ACC112 (cell line): ENCODE measurements at regions not wholly inside any gene's neighbourhood (a gene's known extent, or its start where the extent isn't known, plus 50 kb on each side); places are given as distances from the start of the nearest gene placed in this dataset.

Source experiments
- H2AFZ ChIP-seq: fragments of 200-600 bp; sonication (generic); one replicate; pipeline ENCODE4 v1.6.0; 2017; ENCODE audit warnings: antibody characterized with exemption, low read length; ENCODE audit not compliant: unreplicated experiment
- H3K27ac ChIP-seq: fragments of 200-600 bp; sonication (generic); 2 replicates; pipeline ENCODE4 v1.5.1; 2014; ENCODE audit warnings: low read depth, mild to moderate bottlenecking, antibody characterized with exemption, low read length, moderate library complexity
- H3K27me3 ChIP-seq: fragments of 200-600 bp; sonication (generic); 2 replicates; pipeline ENCODE4 v1.6.1; 2014; ENCODE audit warnings: mild to moderate bottlenecking, antibody characterized with exemption, low read length, moderate library complexity, mixed read lengths; ENCODE audit not compliant: insufficient read depth
- H3K36me3 ChIP-seq: fragments of 200-600 bp; sonication (generic); 2 replicates; pipeline ENCODE4 v1.6.1; 2016; ENCODE audit warnings: mild to moderate bottlenecking, antibody characterized with exemption, low read length, moderate library complexity, mixed read lengths; ENCODE audit not compliant: insufficient read depth
- H3K4me1 ChIP-seq: fragments of 200-600 bp; sonication (generic); one replicate; pipeline ENCODE4 v1.6.1; 2016; ENCODE audit warnings: low read length, mixed read lengths; ENCODE audit not compliant: insufficient read depth, unreplicated experiment, control insufficient read depth
- H3K4me3 ChIP-seq: fragments of 200-600 bp; sonication (generic); 2 replicates; pipeline ENCODE4 v1.5.1; 2014; ENCODE audit warnings: mild to moderate bottlenecking, low read depth, low read length
- H3K79me2 ChIP-seq: fragments of 200-600 bp; sonication (generic); one replicate; pipeline ENCODE4 v1.6.0; 2016; ENCODE audit warnings: low read length; ENCODE audit not compliant: control insufficient read depth, unreplicated experiment, insufficient read depth

DNA sequence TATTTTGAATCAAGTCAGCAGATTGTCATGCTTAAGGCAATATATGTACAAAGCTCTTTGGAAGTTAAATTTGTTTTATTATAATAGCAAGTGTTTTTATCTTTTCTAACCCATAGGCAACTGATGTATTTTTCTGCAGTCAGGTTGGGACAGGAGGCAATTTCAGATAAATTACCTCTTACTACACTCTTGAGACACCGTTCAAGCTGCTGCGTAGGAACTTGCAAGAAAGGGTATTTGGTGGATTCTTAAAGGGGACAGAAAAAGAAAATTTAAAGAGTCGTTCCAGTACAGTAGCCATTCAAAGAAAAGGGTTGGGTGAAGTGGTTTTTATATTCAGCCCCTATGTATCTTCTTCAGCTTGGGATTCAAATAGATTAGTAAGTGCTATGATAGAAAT lies 112.4 kb upstream of the APC start:
- Histone ChIP-seq H3K4me1 (no peaks in the 10 kb centered on the region), H3K27me3 (peaks cover 56% of the 10 kb centered on the region), H2AFZ (no peak overlapping the region), H3K36me3 (no peaks in the 10 kb centered on the region), H3K27ac (no peak overlapping the region), H3K4me3 (no peak overlapping the region), H3K79me2 (no peaks in the 10 kb centered on the region)

DNA sequence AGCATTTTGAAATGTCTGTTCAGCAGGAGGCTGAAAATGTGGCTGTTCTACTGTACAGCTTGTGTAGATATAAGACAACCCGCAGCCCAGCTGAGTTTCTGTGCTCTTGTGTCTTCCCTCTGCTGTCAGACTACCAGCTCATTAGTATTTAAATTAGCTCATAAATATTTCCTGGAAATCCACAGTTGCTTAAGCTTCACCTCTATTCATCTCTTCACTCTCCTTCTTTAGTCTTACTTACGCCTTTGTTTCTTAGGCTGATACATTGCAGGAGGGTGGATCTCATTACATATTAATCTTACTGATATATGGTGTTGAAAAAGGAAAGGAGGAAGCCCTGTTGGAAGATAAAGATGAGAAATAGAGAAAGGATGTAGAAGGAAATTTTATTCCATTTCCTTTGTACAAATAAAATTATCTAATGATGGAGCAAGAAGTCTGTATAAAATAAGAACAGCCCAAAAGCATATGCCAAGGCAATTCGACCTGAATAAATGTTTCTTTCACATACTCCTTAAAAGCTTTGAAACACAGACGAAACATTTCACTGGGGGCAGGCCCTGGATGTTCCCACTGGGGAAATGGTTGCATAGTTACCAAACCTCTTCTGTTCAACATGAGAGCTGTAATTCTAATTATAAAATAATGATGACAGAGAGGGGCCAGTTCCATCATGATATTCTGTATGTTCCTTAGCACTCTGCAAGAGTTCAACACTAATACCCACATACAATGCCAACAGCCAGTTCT lies 111.8 kb upstream of the APC start:
- no peaks in the 10 kb centered on the region for H3K4me1 ChIP-seq
- H3K36me3 ChIP-seq: no peaks in the 10 kb centered on the region
- no peaks in the 10 kb centered on the region for H3K79me2 ChIP-seq
- no peak overlapping the region for H3K27ac ChIP-seq
- H3K27me3 ChIP-seq: peaks cover 56% of the 10 kb centered on the region
- no peak overlapping the region for H3K4me3 ChIP-seq
- H2AFZ ChIP-seq: no peak overlapping the region

DNA sequence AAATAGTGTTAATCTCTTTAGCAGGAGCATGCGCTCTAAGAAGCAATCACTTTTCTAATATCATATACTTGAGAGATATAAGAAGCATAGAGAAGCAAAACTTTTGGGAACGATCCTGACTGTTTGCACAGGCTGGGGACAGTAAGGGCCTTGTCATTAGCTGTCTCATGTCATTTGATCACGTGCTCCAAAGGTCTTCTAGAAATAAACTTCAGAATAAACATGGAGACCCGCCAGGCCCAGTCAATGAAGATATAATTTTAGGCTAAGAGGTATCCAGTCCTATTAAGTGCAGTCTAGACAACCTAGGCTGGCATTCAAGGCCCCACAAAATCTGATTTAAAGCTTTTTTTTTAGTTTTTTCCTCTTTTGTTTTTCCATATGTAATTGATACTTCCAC lies 111.0 kb upstream of the APC start:
- no peak overlapping the region for H2AFZ ChIP-seq
- H3K4me3 ChIP-seq: no peak overlapping the region
- H3K27ac ChIP-seq: no peak overlapping the region
- no peaks in the 10 kb centered on the region for H3K4me1 ChIP-seq
- peaks cover 56% of the 10 kb centered on the region for H3K27me3 ChIP-seq
- H3K36me3 ChIP-seq: no peaks in the 10 kb centered on the region
- H3K79me2 ChIP-seq: no peaks in the 10 kb centered on the region

DNA sequence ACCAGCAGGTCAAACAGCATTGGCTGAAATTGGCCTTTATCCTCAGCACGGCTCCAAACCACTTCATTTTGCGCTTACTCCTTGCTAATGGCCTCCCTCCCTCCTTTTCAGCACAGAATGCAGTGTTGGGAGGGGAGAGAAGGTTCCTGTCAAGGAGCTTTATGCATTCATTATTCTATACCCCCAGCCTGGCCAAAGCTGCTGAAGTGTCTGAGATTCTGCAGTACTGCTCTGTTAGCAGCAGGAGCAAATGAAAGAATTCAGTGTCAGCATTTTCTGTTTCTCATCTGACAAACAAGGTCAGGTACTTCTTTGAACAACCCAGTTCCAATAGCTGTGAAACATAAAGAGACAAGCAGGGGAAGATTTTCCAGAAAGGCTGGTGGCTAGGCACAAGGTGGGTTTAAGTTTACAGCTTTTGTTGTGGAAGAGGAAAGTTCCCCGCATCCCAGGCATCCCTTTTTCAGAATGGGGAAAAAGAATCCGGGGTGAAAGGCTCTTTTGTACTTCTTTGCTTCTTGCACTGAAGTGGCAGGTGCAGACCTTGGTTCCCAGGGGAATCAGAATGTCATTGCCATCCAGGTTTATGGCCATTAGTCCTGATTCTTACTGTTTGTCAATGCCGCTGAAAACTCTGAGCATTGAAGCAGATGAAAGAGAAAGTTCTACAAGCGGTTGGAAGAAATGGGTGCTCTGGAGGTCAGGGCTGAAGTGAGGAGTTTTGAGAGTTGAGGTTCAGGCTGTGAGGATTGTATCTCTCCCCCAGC lies 109.3 kb upstream of the APC start:
- Histone ChIP-seq H3K79me2 (no peaks in the 10 kb centered on the region), H3K27ac (no peak overlapping the region), H3K27me3 (peaks cover 47% of the 10 kb centered on the region), H2AFZ (no peak overlapping the region), H3K36me3 (no peaks in the 10 kb centered on the region), H3K4me3 (no peak overlapping the region), H3K4me1 (no peaks in the 10 kb centered on the region)

DNA sequence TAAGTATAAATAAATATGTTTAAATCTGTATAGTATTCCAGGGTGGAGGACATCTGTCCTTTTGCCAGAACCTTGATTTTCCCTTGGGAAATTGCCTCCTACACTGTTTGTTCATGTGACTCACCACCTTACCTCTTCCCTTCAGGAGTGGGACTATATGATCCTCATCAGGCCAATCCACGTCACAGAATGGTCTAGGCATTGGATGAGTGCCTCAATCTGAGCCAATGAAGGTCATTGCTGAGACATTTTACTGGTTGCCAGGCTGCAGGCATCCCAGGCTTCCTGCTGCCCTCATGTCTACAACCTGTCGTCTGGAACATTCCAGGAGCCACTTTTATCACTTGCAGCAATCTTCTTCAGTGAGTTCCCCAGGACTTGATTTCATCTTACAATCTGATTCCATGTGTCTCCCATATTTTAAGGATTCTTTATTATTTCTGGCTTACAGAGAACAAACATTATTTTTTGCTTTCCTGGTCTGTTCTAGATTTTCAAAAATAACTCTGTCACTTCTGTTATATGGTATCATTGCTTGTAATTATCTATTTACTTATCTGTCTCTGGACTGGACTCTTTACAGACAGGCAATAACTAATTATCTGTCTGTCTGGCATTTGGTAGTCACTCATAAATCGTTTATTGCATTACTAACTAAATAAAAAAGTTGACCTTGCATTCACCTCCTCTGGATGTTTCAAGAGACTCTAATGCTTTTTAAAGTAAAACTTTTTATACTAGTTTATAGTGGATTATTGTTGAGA lies 107.3 kb upstream of the APC start:
- no peaks in the 10 kb centered on the region for H3K79me2 ChIP-seq
- H3K36me3 ChIP-seq: no peaks in the 10 kb centered on the region
- no peak overlapping the region for H3K27ac ChIP-seq
- no peak overlapping the region for H2AFZ ChIP-seq
- peaks cover 27% of the 10 kb centered on the region for H3K27me3 ChIP-seq
- H3K4me3 ChIP-seq: no peak overlapping the region
- H3K4me1 ChIP-seq: no peaks in the 10 kb centered on the region

DNA sequence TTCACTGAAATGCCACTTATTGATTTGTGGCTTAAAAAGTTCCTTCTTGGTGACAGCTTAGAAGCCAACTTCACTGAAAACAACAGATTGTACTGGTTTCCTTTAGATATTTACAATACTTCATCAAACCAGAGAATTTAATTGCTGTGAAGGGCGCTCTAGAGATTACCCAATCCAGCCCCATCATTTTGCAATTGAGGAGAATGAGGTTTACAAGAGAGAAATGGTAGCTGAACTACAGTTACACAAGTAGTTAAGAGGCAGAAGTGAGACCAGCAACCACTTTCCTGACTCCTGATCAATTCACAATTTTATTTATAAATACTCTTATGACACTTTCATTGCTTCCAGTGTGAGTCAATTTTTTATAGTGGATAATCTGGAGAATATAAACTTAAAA lies 103.5 kb upstream of the APC start:
- Histone ChIP-seq H3K27ac (no peak overlapping the region), H3K4me1 (no peaks in the 10 kb centered on the region), H3K27me3 (no peaks in the 10 kb centered on the region; the same call in none of the 2 replicates), H2AFZ (no peak overlapping the region), H3K4me3 (no peak overlapping the region), H3K36me3 (no peaks in the 10 kb centered on the region), H3K79me2 (no peaks in the 10 kb centered on the region)

DNA sequence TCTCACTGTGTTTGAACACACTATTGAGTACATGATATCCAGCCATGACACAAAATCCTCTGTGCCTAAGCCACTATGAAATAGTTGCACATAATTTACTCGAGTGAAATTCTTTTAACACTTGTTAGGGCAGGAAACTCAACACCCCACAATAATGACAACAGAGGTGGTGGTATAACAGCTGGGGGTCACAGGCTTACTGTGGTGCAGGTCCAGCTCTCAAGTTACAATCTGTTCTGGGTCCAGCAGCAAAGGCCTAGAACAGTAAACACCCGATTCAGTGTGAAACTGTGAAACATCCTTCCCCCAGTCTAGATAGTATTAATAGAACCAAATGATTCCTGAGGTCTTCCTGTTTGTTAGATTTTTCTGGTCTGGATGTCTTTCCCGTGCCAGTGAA lies 102.9 kb upstream of the APC start:
- no peaks in the 10 kb centered on the region; the same call in none of the 2 replicates for H3K27me3 ChIP-seq
- no peaks in the 10 kb centered on the region for H3K36me3 ChIP-seq
- no peak overlapping the region for H3K27ac ChIP-seq
- H3K4me3 ChIP-seq: no peak overlapping the region
- H2AFZ ChIP-seq: no peak overlapping the region
- no peaks in the 10 kb centered on the region for H3K79me2 ChIP-seq
- H3K4me1 ChIP-seq: no peaks in the 10 kb centered on the region

DNA sequence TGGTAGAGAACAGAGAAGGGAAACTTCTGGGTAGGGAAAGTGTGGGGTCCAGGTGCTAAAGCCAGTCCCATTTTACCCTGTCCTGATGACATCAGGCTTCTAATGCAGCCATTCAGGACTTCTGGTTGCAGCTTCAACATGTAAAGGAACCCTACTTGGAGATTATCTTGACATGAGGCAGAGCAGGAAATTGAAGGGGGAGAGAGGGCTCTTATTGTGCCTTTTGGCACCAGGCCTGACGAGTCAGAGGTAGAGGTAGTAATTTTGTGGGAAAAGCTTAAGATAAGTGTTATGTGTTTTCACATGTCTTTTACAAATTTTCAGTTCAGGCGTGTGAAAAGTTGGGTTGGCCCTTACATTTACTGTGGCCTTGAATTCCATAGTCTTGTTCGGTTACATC lies 102.4 kb upstream of the APC start:
- Histone ChIP-seq H3K4me3 (no peak overlapping the region), H3K36me3 (no peaks in the 10 kb centered on the region), H3K27me3 (no peaks in the 10 kb centered on the region; the same call in none of the 2 replicates), H2AFZ (no peak overlapping the region), H3K27ac (no peak overlapping the region), H3K79me2 (no peaks in the 10 kb centered on the region), H3K4me1 (no peaks in the 10 kb centered on the region)

DNA sequence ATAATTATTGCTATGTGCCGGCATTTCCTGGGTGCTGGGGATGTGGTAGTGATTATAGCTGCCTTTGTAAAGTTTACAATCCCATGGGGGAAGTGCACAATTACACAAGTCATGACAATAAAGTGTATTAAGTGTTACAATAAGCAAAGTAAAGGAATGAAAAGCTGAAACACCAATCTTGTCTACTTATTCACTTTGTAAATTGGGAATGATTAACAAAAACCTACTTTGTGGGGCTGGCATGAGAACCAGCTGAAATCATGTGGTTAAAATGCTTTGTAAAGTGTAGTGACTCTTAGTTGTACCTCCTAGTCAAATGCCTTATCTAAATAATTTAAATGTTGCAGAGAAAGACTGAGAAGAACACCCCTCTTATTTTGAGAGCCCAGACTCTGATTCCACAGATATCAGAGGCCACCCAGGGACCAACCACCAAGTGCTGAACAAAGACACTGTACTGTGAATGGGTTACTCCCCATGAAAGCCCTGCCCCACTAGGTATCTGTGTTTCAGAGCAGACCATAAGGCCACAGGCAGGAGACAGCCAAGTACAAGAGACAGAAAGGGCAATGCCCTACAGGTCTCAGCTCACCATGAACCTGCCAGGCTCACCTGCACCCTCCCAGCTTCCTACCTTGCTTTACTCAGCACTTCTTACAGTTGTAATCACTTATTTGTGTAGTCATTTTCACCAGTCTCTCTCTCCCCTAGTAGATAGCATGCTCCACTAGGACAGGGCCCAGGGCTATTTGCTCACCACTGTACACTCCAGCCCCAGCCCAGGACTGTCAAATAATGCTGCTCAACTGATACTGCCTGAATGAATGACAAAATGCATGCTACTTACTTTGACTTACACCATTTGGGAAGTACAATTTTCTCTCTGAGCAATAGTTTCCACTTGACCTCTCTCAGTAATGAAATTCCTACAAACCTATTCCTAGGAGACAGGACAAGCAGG lies 101.6 kb upstream of the APC start:
- Histone ChIP-seq H3K27ac (no peak overlapping the region), H3K27me3 (no peaks in the 10 kb centered on the region; the same call in none of the 2 replicates), H3K4me1 (no peaks in the 10 kb centered on the region), H3K79me2 (no peaks in the 10 kb centered on the region), H2AFZ (no peak overlapping the region), H3K36me3 (no peaks in the 10 kb centered on the region), H3K4me3 (no peak overlapping the region)

DNA sequence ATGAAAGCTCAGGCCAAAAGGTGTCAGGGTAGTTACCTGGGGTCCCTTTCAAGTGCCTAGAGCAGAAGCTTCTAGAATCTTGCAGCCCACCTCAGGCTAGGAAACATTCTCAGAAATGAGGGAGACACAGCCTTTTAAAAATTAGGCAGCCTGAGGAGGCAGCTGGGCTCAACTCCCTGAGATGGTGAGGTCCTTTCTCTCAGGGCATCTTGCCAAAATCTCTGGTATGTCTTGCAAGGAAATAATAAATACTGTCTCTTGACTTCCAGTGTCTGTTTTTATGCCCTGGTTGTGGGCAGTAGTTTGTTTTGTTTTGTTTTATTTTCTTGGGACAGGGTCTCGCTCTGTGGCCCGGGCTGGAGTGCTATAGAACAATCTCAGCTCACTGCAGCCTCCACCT lies 100.9 kb upstream of the APC start:
- no peaks in the 10 kb centered on the region for H3K4me1 ChIP-seq
- no peak overlapping the region for H3K4me3 ChIP-seq
- H3K27ac ChIP-seq: no peak overlapping the region

More for the DNA sequence above, 100.9 kb upstream of the APC start:
- Histone ChIP-seq H3K36me3 (no peaks in the 10 kb centered on the region), H3K79me2 (no peaks in the 10 kb centered on the region), H3K27me3 (no peaks in the 10 kb centered on the region; the same call in none of the 2 replicates), H2AFZ (no peak overlapping the region)
